Calu3 (cell line): ENCODE measurements at regions not wholly inside any gene's neighbourhood (a gene's known extent, or its start where the extent isn't known, plus 50 kb on each side); places are given as distances from the start of the nearest gene placed in this dataset.

Experiments
- BruUV-seq: library from RNA; stranded (reverse); fragments of 400-500 nt; replicated peaks from 2 replicates; lab custom pipeline; 2021; lab: Mats Ljungman, UMichigan
- CTCF ChIA-PET: fragments of 300-600 bp; sonication (Branson Sonifier 250); formaldehyde crosslinking; loops from one replicate; lab custom pipeline; 2022; ENCODE audit warnings: antibody characterized with exemption; lab: Charles Lee
- DNase-seq: peaks from one replicate; pipeline ENCODE4 v3.0.0; 2022
- H3K27ac Mint-ChIP-seq: one replicate; pipeline ENCODE4 v1.8.0; 2022; ENCODE audit warnings: mixed read lengths; ENCODE audit not compliant: unreplicated experiment
- H3K27me3 Mint-ChIP-seq: one replicate; pipeline ENCODE4 v1.8.0; 2022; ENCODE audit warnings: mixed read lengths; ENCODE audit not compliant: unreplicated experiment
- H3K36me3 Mint-ChIP-seq: one replicate; pipeline ENCODE4 v1.8.0; 2022; ENCODE audit warnings: mild to moderate bottlenecking, moderate library complexity, mixed read lengths; ENCODE audit not compliant: insufficient read depth, unreplicated experiment
- H3K4me1 Mint-ChIP-seq: one replicate; pipeline ENCODE4 v1.8.0; 2022; ENCODE audit warnings: mild to moderate bottlenecking, low read depth, mixed read lengths; ENCODE audit not compliant: unreplicated experiment
- H3K4me3 Mint-ChIP-seq: one replicate; pipeline ENCODE4 v1.8.0; 2022; ENCODE audit warnings: mild to moderate bottlenecking, low read depth, moderate library complexity, mixed read lengths; ENCODE audit not compliant: unreplicated experiment
- H3K9me3 Mint-ChIP-seq: one replicate; pipeline ENCODE4 v1.8.0; 2022; ENCODE audit warnings: low read depth, mixed read lengths; ENCODE audit not compliant: unreplicated experiment
- CTCF ChIP-seq: fragments of 200-600 bp; IDR thresholded peaks from one replicate; pipeline ENCODE4 v1.8.0; 2022; ENCODE audit warnings: antibody characterized with exemption; ENCODE audit not compliant: unreplicated experiment
- intact Hi-C: fragments of 100-400 bp; cut with micrococcal nuclease; formaldehyde crosslinking; loops from one replicate; pipeline ENCODE4 v1.10.0; 2022; ENCODE audit not compliant: unreplicated experiment

- Mint-ChIP-seq H3K4me3 (no peak overlapping the region), H3K9me3 (peaks cover 12% of the 10 kb centered on the region), H3K27ac (no peak overlapping the region), H3K27me3 (no peaks in the 10 kb centered on the region), H3K36me3 (no peaks in the 10 kb centered on the region), H3K4me1 (no peaks in the 10 kb centered on the region)
- no TSS peak for BruUV-seq
- intact Hi-C loops, result no loop called here
- TF ChIP-seq CTCF, result no peak
- CTCF ChIA-PET, result no interaction called here
- DNase-seq, result no peak
Observed at GRCh38 chr3:147544290-147544689, 135.1 kb downstream of the ZIC1 start.

- no TSS peak for BruUV-seq
- intact Hi-C loops, result no loop called here
- CTCF ChIA-PET, result no interaction called here
Observed at GRCh38 chr3:147551491-147551890, 142.3 kb downstream of the ZIC1 start.

DNA sequence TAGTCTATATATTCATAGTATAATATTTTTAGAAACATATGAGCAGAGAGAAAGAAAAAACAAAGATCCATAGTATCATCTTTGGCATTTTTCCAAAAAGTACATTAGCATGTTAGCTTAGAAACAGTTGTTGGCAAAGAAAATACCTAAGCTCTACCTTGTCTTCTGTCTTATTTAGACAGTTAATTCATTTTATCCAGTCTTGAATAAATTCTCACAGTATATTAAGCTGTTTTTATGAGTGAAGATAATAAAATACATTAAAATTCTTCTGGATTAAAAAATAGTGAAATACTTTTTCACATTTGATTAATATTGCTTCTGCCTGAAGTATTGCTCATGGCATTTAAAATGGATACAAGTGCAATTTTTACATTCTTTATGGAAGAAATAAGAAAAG, 145.2 kb downstream of the ZIC1 start:
- Mint-ChIP-seq H3K9me3 (peaks cover 3% of the 10 kb centered on the region), H3K36me3 (no peaks in the 10 kb centered on the region), H3K4me3 (no peak overlapping the region), H3K27ac (no peak overlapping the region), H3K4me1 (no peaks in the 10 kb centered on the region), H3K27me3 (no peaks in the 10 kb centered on the region)
- CTCF ChIA-PET, result no interaction called here
- TF ChIP-seq CTCF, result no peak
- intact Hi-C loops, result no loop called here
- BruUV-seq, result no TSS peak
- no peak for DNase-seq

More at GRCh38 chr3:147551491-147551890, 142.3 kb downstream of the ZIC1 start:
- Mint-ChIP-seq H3K9me3 (peaks cover 3% of the 10 kb centered on the region), H3K27me3 (no peaks in the 10 kb centered on the region), H3K36me3 (no peaks in the 10 kb centered on the region), H3K27ac (no peak overlapping the region), H3K4me3 (no peak overlapping the region), H3K4me1 (no peaks in the 10 kb centered on the region)
- no peak for DNase-seq
- no peak for TF ChIP-seq CTCF

- Mint-ChIP-seq H3K4me1 (peaks cover 9% of the 10 kb centered on the region), H3K9me3 (no peaks in the 10 kb centered on the region), H3K27me3 (no peaks in the 10 kb centered on the region), H3K27ac (no peak overlapping the region), H3K4me3 (no peak overlapping the region), H3K36me3 (no peaks in the 10 kb centered on the region)
- intact Hi-C loops, result no loop called here
- no peak for DNase-seq
- CTCF ChIA-PET, result no interaction called here
- TF ChIP-seq CTCF, result no peak
- no TSS peak for BruUV-seq
Observed at GRCh38 chr3:147572970-147573340, 163.8 kb downstream of the ZIC1 start.
